ENCODE measurements at regions not wholly inside any gene's neighbourhood (a gene's known extent, or its start where the extent isn't known, plus 50 kb on each side); places are given as distances from the start of the nearest gene placed in this dataset.

DNA sequence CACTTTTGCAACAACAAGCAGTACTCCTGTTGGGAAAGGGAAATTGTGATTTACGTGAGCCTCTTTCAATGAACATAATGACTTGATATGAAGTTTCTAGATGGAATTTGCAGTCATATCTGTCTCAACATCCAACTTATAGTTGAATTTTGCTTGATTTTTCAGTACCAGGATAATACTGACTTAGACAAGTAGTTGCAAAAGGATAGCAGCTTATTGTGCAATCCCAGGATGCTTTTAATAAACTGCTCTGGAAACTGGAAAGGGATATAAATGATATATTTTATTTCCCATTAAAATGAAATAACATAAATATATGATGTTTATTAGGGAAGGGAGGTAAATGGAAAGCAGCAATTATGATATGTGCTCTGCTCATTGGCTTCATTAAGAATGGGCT is 174.4 kb upstream of the RGMB start:
- H3K27me3 ChIP-seq (replicated peaks; ENCODE audit: insufficient read depth, low read depth, low read length, poor library complexity): peaks cover 2% of the 10 kb centered on the region
- intact Hi-C loops (cut with micrococcal nuclease; ENCODE audit: unreplicated experiment): no loop called here
- ChIA-PET POLR2A (ENCODE audit: low non-redundant PET) (no interaction called here), CTCF (no interaction called here)
- H3K9me3 ChIP-seq (ENCODE audit: low read depth, low read length, poor library complexity, severe bottlenecking): no peaks in the 10 kb centered on the region
- no TSS peak for BruUV-seq (replicated peaks)
- H3K36me3 ChIP-seq (ENCODE audit: insufficient read depth, low read length, poor library complexity, severe bottlenecking): no peaks in the 10 kb centered on the region
- no peak for TF ChIP-seq EZH2 (IDR thresholded peaks at IDR 0.05; ENCODE audit: borderline replicate concordance, low read depth, low read length, poor library complexity, severe bottlenecking)
- TF ChIP-seq, protein P1, sequence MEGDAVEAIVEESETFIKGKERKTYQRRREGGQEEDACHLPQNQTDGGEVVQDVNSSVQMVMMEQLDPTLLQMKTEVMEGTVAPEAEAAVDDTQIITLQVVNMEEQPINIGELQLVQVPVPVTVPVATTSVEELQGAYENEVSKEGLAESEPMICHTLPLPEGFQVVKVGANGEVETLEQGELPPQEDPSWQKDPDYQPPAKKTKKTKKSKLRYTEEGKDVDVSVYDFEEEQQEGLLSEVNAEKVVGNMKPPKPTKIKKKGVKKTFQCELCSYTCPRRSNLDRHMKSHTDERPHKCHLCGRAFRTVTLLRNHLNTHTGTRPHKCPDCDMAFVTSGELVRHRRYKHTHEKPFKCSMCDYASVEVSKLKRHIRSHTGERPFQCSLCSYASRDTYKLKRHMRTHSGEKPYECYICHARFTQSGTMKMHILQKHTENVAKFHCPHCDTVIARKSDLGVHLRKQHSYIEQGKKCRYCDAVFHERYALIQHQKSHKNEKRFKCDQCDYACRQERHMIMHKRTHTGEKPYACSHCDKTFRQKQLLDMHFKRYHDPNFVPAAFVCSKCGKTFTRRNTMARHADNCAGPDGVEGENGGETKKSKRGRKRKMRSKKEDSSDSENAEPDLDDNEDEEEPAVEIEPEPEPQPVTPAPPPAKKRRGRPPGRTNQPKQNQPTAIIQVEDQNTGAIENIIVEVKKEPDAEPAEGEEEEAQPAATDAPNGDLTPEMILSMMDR (conservative IDR thresholded peaks at IDR 0.05; ENCODE audit: low read depth, low read length): no peak
- H3K4me1 ChIP-seq (ENCODE audit: insufficient read depth, low read length, poor library complexity, severe bottlenecking): no peaks in the 10 kb centered on the region
- no peak overlapping the region for H3K27ac ChIP-seq (ENCODE audit: low read depth, low read length, poor library complexity, severe bottlenecking)
- DNase-seq (ENCODE audit: low spot score): no peak
- H3K4me3 ChIP-seq (ENCODE audit: low read depth, low read length, poor library complexity, severe bottlenecking): no peak overlapping the region

DNA sequence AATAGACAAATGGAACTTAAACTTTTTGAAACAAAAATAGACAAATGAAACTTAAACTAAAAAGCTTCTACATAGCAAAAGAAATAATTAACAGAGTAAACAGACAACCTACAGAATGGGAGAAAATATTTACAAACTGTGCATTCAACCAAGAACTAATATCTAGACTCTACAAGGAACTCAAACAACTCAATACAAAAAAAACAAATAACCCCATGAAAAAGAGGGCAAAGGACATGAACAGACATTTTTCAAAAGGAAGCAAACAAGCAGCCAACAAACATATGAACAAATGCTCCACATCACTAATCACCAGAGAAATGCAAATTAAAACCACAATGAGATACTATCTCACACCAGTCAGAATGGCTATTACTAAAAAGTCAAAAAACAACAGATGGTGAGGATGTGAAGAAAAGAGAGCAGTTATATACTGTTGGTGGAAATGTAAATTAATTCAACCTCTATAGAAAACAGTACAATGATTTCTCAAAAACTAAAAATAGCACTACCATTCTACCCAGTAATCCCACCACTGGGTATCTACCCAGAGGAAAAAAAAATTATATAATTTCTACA is 170.8 kb upstream of the RGMB start:
- Histone ChIP-seq H3K36me3 (ENCODE audit: insufficient read depth, low read length, poor library complexity, severe bottlenecking) (no peaks in the 10 kb centered on the region), H3K27ac (ENCODE audit: low read depth, low read length, poor library complexity, severe bottlenecking) (no peak overlapping the region), H3K27me3 (replicated peaks; ENCODE audit: insufficient read depth, low read depth, low read length, poor library complexity) (peaks cover 17% of the 10 kb centered on the region), H3K4me1 (ENCODE audit: insufficient read depth, low read length, poor library complexity, severe bottlenecking) (no peaks in the 10 kb centered on the region), H3K4me3 (ENCODE audit: low read depth, low read length, poor library complexity, severe bottlenecking) (no peak overlapping the region), H3K9me3 (ENCODE audit: low read depth, low read length, poor library complexity, severe bottlenecking) (no peaks in the 10 kb centered on the region)
- no TSS peak for BruUV-seq (replicated peaks)
- intact Hi-C loops (cut with micrococcal nuclease; ENCODE audit: unreplicated experiment): no loop called here
- DNase-seq (ENCODE audit: low spot score): no peak
- no peak for TF ChIP-seq EZH2 (IDR thresholded peaks at IDR 0.05; ENCODE audit: borderline replicate concordance, low read depth, low read length, poor library complexity, severe bottlenecking)
- TF ChIP-seq, protein P1 (conservative IDR thresholded peaks at IDR 0.05; ENCODE audit: low read depth, low read length): no peak
- POLR2A ChIA-PET (ENCODE audit: low non-redundant PET): no interaction called here
- CTCF ChIA-PET: no interaction called here

DNA sequence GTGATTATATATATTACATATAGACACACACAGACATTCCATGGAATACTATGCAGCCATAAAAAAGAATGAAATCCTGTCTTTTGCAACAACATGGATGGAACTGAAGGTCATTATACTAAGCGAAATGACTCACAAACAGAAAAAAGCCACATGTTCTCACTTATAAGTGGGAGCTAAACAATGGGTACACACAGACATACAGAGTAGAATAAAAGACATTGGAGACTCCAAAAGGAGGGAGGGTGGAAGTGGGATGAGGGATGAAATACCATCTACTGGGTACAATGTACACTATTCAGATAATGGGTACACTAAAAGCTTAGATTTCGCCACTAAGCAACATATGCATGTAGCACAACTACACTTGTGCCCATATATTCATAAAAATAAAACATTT is 170.0 kb upstream of the RGMB start:
- DNase-seq (ENCODE audit: low spot score): no peak
- BruUV-seq (replicated peaks): no TSS peak
- H3K36me3 ChIP-seq (ENCODE audit: insufficient read depth, low read length, poor library complexity, severe bottlenecking): no peaks in the 10 kb centered on the region

More for the DNA sequence above, 170.0 kb upstream of the RGMB start:
- CTCF ChIA-PET: no interaction called here
- H3K4me1 ChIP-seq (ENCODE audit: insufficient read depth, low read length, poor library complexity, severe bottlenecking): no peaks in the 10 kb centered on the region
- H3K27ac ChIP-seq (ENCODE audit: low read depth, low read length, poor library complexity, severe bottlenecking): no peak overlapping the region
- H3K9me3 ChIP-seq (ENCODE audit: low read depth, low read length, poor library complexity, severe bottlenecking): no peaks in the 10 kb centered on the region
- POLR2A ChIA-PET (ENCODE audit: low non-redundant PET): no interaction called here
- no peak overlapping the region for H3K4me3 ChIP-seq (ENCODE audit: low read depth, low read length, poor library complexity, severe bottlenecking)
- TF ChIP-seq, protein P1 (conservative IDR thresholded peaks at IDR 0.05; ENCODE audit: low read depth, low read length): no peak
- TF ChIP-seq EZH2 (IDR thresholded peaks at IDR 0.05; ENCODE audit: borderline replicate concordance, low read depth, low read length, poor library complexity, severe bottlenecking): no peak
- H3K27me3 ChIP-seq (replicated peaks; ENCODE audit: insufficient read depth, low read depth, low read length, poor library complexity): peaks cover 25% of the 10 kb centered on the region
- intact Hi-C loops (cut with micrococcal nuclease; ENCODE audit: unreplicated experiment): no loop called here
